Esophagus mucosa (tissue), 1 donor: ENCODE measurements at regions not wholly inside any gene's neighbourhood (a gene's known extent, or its start where the extent isn't known, plus 50 kb on each side); places are given as distances from the start of the nearest gene placed in this dataset.
"Not testable (repeated sequence)": the region's sequence is repeated elsewhere in the genome, so short reads cannot be mapped to it uniquely, and the experiment has no call there.

Experiments
- ATAC-seq: fragments of 200-7000 bp; cut with Tn5 transposase; one replicate; pipeline ENCODE4 v1.9.1; 2020
- donor health status: DM: yes; HTN: yes; CAD: no.

GRCh38 chr13:88257706-88258105 lies 586.5 kb downstream of the SLITRK5 start:
- no peak for ATAC-seq

GRCh38 chr13:88263808-88264207 lies 592.6 kb downstream of the SLITRK5 start:
- ATAC-seq, result no peak

- no peak for ATAC-seq
Measured at GRCh38 chr13:88281841-88282240, 610.7 kb downstream of the SLITRK5 start.

GRCh38 chr13:88285329-88285728 lies 614.2 kb downstream of the SLITRK5 start:
- no peak for ATAC-seq

- ATAC-seq, result no peak
Measured at GRCh38 chr13:88288326-88288725, 617.2 kb downstream of the SLITRK5 start.

- not testable (repeated sequence) for ATAC-seq
Measured at GRCh38 chr13:88291731-88292130, 620.6 kb downstream of the SLITRK5 start.

- no peak for ATAC-seq
Measured at GRCh38 chr13:88294368-88294767, 623.2 kb downstream of the SLITRK5 start.

- ATAC-seq, result no peak
Measured at GRCh38 chr13:88303157-88303556, 632.0 kb downstream of the SLITRK5 start.

GRCh38 chr13:88303605-88304004 lies 632.4 kb downstream of the SLITRK5 start:
- ATAC-seq, result no peak

- ATAC-seq, result no peak
Measured at GRCh38 chr13:88314496-88314895, 643.3 kb downstream of the SLITRK5 start.

- no peak for ATAC-seq
Measured at GRCh38 chr13:88329066-88329465, 657.9 kb downstream of the SLITRK5 start.

GRCh38 chr13:88339271-88339741 lies 668.1 kb downstream of the SLITRK5 start:
- no peak for ATAC-seq

- no peak for ATAC-seq
Measured at GRCh38 chr13:88345171-88345847, 674.1 kb downstream of the SLITRK5 start.

- no peak for ATAC-seq
Measured at GRCh38 chr13:88360761-88361160, 689.6 kb downstream of the SLITRK5 start.

- no peak for ATAC-seq
Measured at GRCh38 chr13:88369866-88370265, 698.7 kb downstream of the SLITRK5 start.

- ATAC-seq, result no peak
Measured at GRCh38 chr13:88376760-88377388, 705.7 kb downstream of the SLITRK5 start.

- no peak for ATAC-seq
Measured at GRCh38 chr13:88377852-88378251, 706.7 kb downstream of the SLITRK5 start.

GRCh38 chr13:88384542-88384941 lies 713.4 kb downstream of the SLITRK5 start:
- no peak for ATAC-seq

GRCh38 chr13:88395804-88396203 lies 724.6 kb downstream of the SLITRK5 start:
- ATAC-seq, result no peak

- no peak for ATAC-seq
Measured at GRCh38 chr13:88411696-88412095, 740.5 kb downstream of the SLITRK5 start.

- no peak for ATAC-seq
Measured at GRCh38 chr13:88417801-88418200, 746.6 kb downstream of the SLITRK5 start.

GRCh38 chr13:88424463-88424862 lies 753.3 kb downstream of the SLITRK5 start:
- no peak for ATAC-seq

GRCh38 chr13:88426661-88427060 lies 755.5 kb downstream of the SLITRK5 start:
- ATAC-seq, result no peak

- no peak for ATAC-seq
Measured at GRCh38 chr13:88429862-88430261, 758.7 kb downstream of the SLITRK5 start.
